HCT116 (cell line): ENCODE measurements at regions not wholly inside any gene's neighbourhood (a gene's known extent, or its start where the extent isn't known, plus 50 kb on each side); places are given as distances from the start of the nearest gene placed in this dataset.

Experiments used
- ATAC-seq: fragments of 200-7000 bp; cut with Tn5 transposase; 2 replicates; pipeline ENCODE4 v1.9.1; 2020; ENCODE audit warnings: mild to moderate bottlenecking, moderate library complexity
- BruUV-seq: library from RNA; stranded (reverse); fragments of 400-500 nt; replicated peaks from 2 replicates; lab custom pipeline; 2021; lab: Mats Ljungman, UMichigan
- CTCF ChIA-PET: fragments of 300-600 bp; sonication (Branson Sonifier 250); formaldehyde crosslinking; loops from one replicate; lab custom pipeline; 2021; ENCODE audit warnings: antibody characterized with exemption; lab: Charles Lee
- POLR2A ChIA-PET: fragments of 300-600, 350-600 bp; sonication (Branson Sonifier 250); formaldehyde crosslinking; loops from one replicate; lab custom pipeline; 2021; ENCODE audit warnings: antibody characterized with exemption; lab: Charles Lee
- RAD21 ChIA-PET, 2 experiments: fragments of 300-600 bp; sonication (Branson Sonifier 250); formaldehyde crosslinking; loops; one replicate each; lab custom pipeline; 2023; ENCODE audit warnings: low total read pairs in 2 of 2; ENCODE audit not compliant: uncharacterized antibody in 2 of 2, unreplicated experiment in 2 of 2, low non-redundant PET in 1 of 2; lab: Charles Lee
- DNase-seq: peaks from one replicate; pipeline ENCODE4 v3.0.0-alpha.2; 2010; ENCODE audit warnings: low read depth, low spot score
- H2AFZ ChIP-seq: fragments of 200-600 bp; shearing (Covaris generic), sonication (generic); 2 replicates; pipeline ENCODE4 v1.6.1; 2017; ENCODE audit warnings: low read depth, mixed run types, mixed read lengths, antibody characterized with exemption, low read length; ENCODE audit not compliant: poor library complexity, severe bottlenecking
- H3K27ac ChIP-seq: 2 replicates; pipeline ENCODE4 v1.5.1; 2012; ENCODE audit warnings: low read depth, low read length
- H3K27me3 ChIP-seq: fragments of 200-600 bp; sonication (generic); 2 replicates; pipeline ENCODE4 v1.6.1; 2016; ENCODE audit warnings: mixed run types, low read length, mixed read lengths; ENCODE audit not compliant: insufficient read depth
- H3K36me3 ChIP-seq, 2 experiments: fragments of 200-500 bp in 1 of 2; fragments of 200-600 bp in 1 of 2; sonication (Bioruptor generic) in 1 of 2; sonication (generic) in 1 of 2; 2 replicates each; pipeline versions ENCODE4 v1.5.1 to v1.6.1; 2014 to 2016; ENCODE audit warnings: low read length in 2 of 2, inconsistent platforms in 1 of 2, mixed read lengths in 1 of 2, mixed run types in 1 of 2; ENCODE audit not compliant: insufficient read depth in 2 of 2, control insufficient read depth in 1 of 2
- H3K4me1 ChIP-seq, 2 experiments: fragments of 200-600 bp in 1 of 2; sonication (generic) in 1 of 2; 2 replicates each; pipeline versions ENCODE4 v1.5.1 to v1.6.1; 2012 to 2017; ENCODE audit warnings: low read length in 2 of 2, inconsistent platforms in 1 of 2, mild to moderate bottlenecking in 1 of 2, mixed read lengths in 1 of 2, mixed run types in 1 of 2, moderate library complexity in 1 of 2; ENCODE audit not compliant: insufficient read depth in 2 of 2, control insufficient read depth in 1 of 2
- H3K4me2 ChIP-seq: fragments of 200-600 bp; sonication (generic); 2 replicates; pipeline ENCODE4 v1.6.1; 2017; ENCODE audit warnings: mixed run types, low read length, mixed read lengths
- H3K4me3 ChIP-seq, 2 experiments: fragments of 200-600 bp in 1 of 2; sonication (generic) in 1 of 2; replicated peaks in 1 of 2; 2 replicates each; pipeline ENCODE4 v1.5.1; 2011 to 2016; ENCODE audit warnings: low read length in 2 of 2, control low read depth in 1 of 2, low read depth in 1 of 2, mild to moderate bottlenecking in 1 of 2, mixed read lengths in 1 of 2, mixed run types in 1 of 2
- H3K79me2 ChIP-seq: fragments of 200-600 bp; sonication (generic); 2 replicates; pipeline ENCODE4 v1.6.1; 2017; ENCODE audit warnings: mild to moderate bottlenecking, mixed run types, low read length, moderate library complexity, mixed read lengths; ENCODE audit not compliant: insufficient read depth
- H3K9ac ChIP-seq: fragments of 200-600 bp; sonication (generic); 2 replicates; pipeline ENCODE4 v1.6.1; 2016; ENCODE audit warnings: low read length, mixed read lengths
- H3K9me2 ChIP-seq: fragments of 200-600 bp; sonication (generic), shearing (Covaris generic); 2 replicates; pipeline ENCODE4 v1.6.1; 2017; ENCODE audit warnings: mixed run types, mild to moderate bottlenecking, moderate library complexity; ENCODE audit not compliant: insufficient read depth
- H3K9me3 ChIP-seq, 2 experiments: fragments of 200-500 bp in 1 of 2; fragments of 200-600 bp in 1 of 2; sonication (Bioruptor generic) in 1 of 2; sonication (generic) in 1 of 2; 2 replicates each; pipeline ENCODE4 v1.6.1; 2014 to 2017; ENCODE audit warnings: low read length in 2 of 2, mixed read lengths in 2 of 2, inconsistent platforms in 1 of 2, low read depth in 1 of 2, mild to moderate bottlenecking in 1 of 2, mixed run types in 1 of 2, moderate library complexity in 1 of 2; ENCODE audit not compliant: control insufficient read depth in 1 of 2, insufficient read depth in 1 of 2
- H4K20me1 ChIP-seq: fragments of 200-600 bp; sonication (generic), shearing (Covaris generic); 2 replicates; pipeline ENCODE4 v1.6.1; 2017; ENCODE audit warnings: mixed run types, mild to moderate bottlenecking, moderate library complexity; ENCODE audit not compliant: insufficient read depth
- EZH2 ChIP-seq: fragments of 200-600 bp; sonication (generic); IDR thresholded peaks from 2 replicates; pipeline ENCODE4 v1.6.1; 2017; ENCODE audit warnings: antibody characterized with exemption, mixed run types
- FOSL1 ChIP-seq: IDR thresholded peaks from 2 replicates; pipeline ENCODE4 v1.6.1; 2012; ENCODE audit warnings: low read depth
- JUND ChIP-seq: IDR thresholded peaks from 2 replicates; pipeline ENCODE4 v1.6.1; 2012
- POLR2A ChIP-seq: IDR thresholded peaks from 2 replicates; pipeline ENCODE4 v1.7.0; 2011; ENCODE audit warnings: borderline replicate concordance; ENCODE audit not compliant: insufficient read depth, insufficient read length; ENCODE audit errors: extremely low read depth
- YY1 ChIP-seq: IDR thresholded peaks from 2 replicates; pipeline ENCODE4 v1.6.1; 2011; ENCODE audit warnings: low read length, low read depth, moderate library complexity, mild to moderate bottlenecking; ENCODE audit not compliant: insufficient replicate concordance; ENCODE audit errors: extremely low read depth
- ZNF274 ChIP-seq: fragments of 200-500 bp; sonication (Bioruptor generic); IDR thresholded peaks from 2 replicates; pipeline ENCODE4 v1.6.1; 2014; ENCODE audit warnings: mild to moderate bottlenecking, low read depth, low read length, inconsistent platforms
- intact Hi-C: fragments of 100-400 bp; cut with micrococcal nuclease; formaldehyde crosslinking; loops from 2 replicates; pipeline ENCODE4 v1.10.0; 2022
- TF ChIP-seq, protein P1 (sequence below): IDR thresholded peaks from 2 replicates; pipeline ENCODE4 v1.6.1; 2012
- TF ChIP-seq, protein P2 (sequence below): IDR thresholded peaks from 2 replicates; pipeline ENCODE4 v1.6.1; 2011; ENCODE audit warnings: mild to moderate bottlenecking, low read length, moderate library complexity; ENCODE audit not compliant: insufficient replicate concordance; ENCODE audit errors: extremely low read depth

DNA sequence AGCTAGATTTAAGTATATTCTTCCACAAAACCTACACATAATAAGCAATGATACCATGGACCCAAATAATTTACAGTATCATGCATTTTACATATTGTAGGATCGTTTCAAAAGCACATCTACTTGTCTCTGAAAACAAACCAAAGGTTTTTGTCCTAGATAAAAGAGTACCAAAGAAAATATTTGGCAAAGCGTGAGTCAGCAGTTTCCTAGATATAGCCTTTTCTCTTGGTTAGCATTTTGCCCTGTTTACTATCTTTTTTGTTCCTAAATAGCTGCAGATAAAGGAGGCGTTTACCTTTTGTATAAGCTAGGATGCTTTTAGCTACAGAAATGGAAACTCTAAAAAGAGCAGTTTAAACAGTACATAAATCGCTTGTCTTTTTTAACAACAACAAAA lies 305.8 kb upstream of the GULP1 start:
- no TSS peak for BruUV-seq
- intact Hi-C loops, result no loop called here

DNA sequence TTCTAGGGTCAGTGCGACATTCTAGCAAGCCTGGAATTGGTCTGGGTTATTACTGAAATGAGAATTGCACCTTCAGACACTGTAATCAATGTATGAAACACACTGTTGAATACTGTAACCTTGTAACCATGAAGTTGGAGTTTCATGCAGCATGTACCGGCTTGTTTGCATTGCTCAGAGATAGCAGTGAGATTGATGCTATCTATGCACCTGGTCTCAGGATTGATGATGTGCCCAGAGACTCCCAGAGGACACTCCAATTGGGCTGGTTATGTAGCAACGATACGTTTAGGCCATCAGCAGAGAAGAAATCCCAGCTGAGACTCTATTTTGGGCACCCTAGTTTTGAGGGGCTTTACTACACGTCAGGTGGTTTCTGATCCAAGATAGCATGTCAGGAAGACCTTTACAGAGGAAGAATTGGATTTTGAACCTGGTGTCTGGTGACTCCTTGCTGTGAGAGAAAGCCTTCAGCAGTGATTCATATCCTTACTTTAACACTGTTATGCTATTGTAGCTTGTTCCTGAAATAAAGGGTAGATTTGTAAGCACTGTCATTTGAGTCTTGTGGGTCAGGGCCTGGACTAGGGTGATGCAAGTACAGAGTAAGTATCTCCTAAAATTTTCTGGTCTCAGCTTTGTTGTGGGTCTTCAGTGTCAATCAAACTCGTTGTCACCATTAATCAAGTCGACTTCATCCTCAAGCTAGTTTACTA lies 305.1 kb upstream of the GULP1 start:
- Histone ChIP-seq H3K9me2 (no peaks in the 10 kb centered on the region), H4K20me1 (no peaks in the 10 kb centered on the region), H2AFZ (no peak overlapping the region), H3K9ac (no peak overlapping the region), H3K36me3 (no peaks in the 10 kb centered on the region), H3K79me2 (no peaks in the 10 kb centered on the region), H3K4me2 (no peak overlapping the region), H3K9me3 (no peaks in the 10 kb centered on the region), H3K27me3 (no peaks in the 10 kb centered on the region), H3K4me1 (peaks cover 7 to 9% of the 10 kb centered on the region in 2 experiments; a peak in 3 of 4 replicates), H3K4me3 (no peak overlapping the region), H3K27ac (no peak overlapping the region)
- CTCF ChIA-PET, result no interaction called here
- DNase-seq (no peak), ATAC-seq (no peak)
- POLR2A ChIA-PET, result interaction anchor here (0.9 to 1.1 kb wide), 2 partner anchors 9 to 19 kb away, joined by 3 read pairs; no protein-coding TSS in a partner anchor
- RAD21 ChIA-PET, result no interaction called here
- intact Hi-C loops, result no loop called here
- TF ChIP-seq POLR2A, result no peak
- no peak for TF ChIP-seq YY1
- no TSS peak for BruUV-seq

More for the DNA sequence above, 305.8 kb upstream of the GULP1 start:
- H3K79me2 ChIP-seq, result no peaks in the 10 kb centered on the region
- H3K9ac ChIP-seq, result no peak overlapping the region
- H3K4me1 ChIP-seq, result peaks cover 7 to 9% of the 10 kb centered on the region in 2 experiments; a peak in 3 of 4 replicates
- ATAC-seq (no peak), DNase-seq (no peak)
- no peaks in the 10 kb centered on the region for H3K27me3 ChIP-seq
- POLR2A ChIA-PET, result interaction anchor here (0.9 kb wide), 1 partner anchor 9 kb away, joined by 3 read pairs; no protein-coding TSS in a partner anchor
- H3K27ac ChIP-seq, result no peak overlapping the region
- H3K4me3 ChIP-seq, result no peak overlapping the region
- no peaks in the 10 kb centered on the region for H4K20me1 ChIP-seq
- H2AFZ ChIP-seq, result peak overlapping the region; percentile 70
- RAD21 ChIA-PET, result no interaction called here
- no peaks in the 10 kb centered on the region for H3K9me2 ChIP-seq
- no peak overlapping the region for H3K4me2 ChIP-seq
- no peaks in the 10 kb centered on the region for H3K9me3 ChIP-seq
- no peaks in the 10 kb centered on the region for H3K36me3 ChIP-seq
- TF ChIP-seq JUND (no peak), FOSL1 (no peak), EZH2 (no peak), ZNF274 (no peak)
- TF ChIP-seq, protein P1, sequence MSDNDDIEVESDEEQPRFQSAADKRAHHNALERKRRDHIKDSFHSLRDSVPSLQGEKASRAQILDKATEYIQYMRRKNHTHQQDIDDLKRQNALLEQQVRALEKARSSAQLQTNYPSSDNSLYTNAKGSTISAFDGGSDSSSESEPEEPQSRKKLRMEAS, result no peak
- TF ChIP-seq, protein P2, sequence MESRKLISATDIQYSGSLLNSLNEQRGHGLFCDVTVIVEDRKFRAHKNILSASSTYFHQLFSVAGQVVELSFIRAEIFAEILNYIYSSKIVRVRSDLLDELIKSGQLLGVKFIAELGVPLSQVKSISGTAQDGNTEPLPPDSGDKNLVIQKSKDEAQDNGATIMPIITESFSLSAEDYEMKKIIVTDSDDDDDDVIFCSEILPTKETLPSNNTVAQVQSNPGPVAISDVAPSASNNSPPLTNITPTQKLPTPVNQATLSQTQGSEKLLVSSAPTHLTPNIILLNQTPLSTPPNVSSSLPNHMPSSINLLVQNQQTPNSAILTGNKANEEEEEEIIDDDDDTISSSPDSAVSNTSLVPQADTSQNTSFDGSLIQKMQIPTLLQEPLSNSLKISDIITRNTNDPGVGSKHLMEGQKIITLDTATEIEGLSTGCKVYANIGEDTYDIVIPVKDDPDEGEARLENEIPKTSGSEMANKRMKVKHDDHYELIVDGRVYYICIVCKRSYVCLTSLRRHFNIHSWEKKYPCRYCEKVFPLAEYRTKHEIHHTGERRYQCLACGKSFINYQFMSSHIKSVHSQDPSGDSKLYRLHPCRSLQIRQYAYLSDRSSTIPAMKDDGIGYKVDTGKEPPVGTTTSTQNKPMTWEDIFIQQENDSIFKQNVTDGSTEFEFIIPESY, result no peak
- TF ChIP-seq, all 23 proteins: peak for 0
- CTCF ChIA-PET, result no interaction called here
